Prostate gland (tissue), 2 donors: ENCODE measurements at regions not wholly inside any gene's neighbourhood (a gene's known extent, or its start where the extent isn't known, plus 50 kb on each side); places are given as distances from the start of the nearest gene placed in this dataset.
A peak's percentile ranks its signal among the peaks of the same experiment; 100 is the strongest.

ENCODE experiments used
- DNase-seq: peaks from one replicate; pipeline ENCODE4 v3.0.0-alpha.2; 2019; ENCODE audit warnings: low spot score
- H3K27ac ChIP-seq, 2 donors: fragments of 200-600 bp; sonication (generic); 2 replicates each; pipeline ENCODE4 v1.5.1; 2017 to 2019
- H3K27me3 ChIP-seq: fragments of 200-600 bp; sonication (generic); replicated peaks from 2 replicates; pipeline ENCODE4 v1.5.1; 2019; ENCODE audit not compliant: insufficient read depth
- H3K36me3 ChIP-seq, 2 donors: fragments of 200-600 bp; sonication (generic); 1 replicate in 1 of 2; 2 replicates in 1 of 2; pipeline versions ENCODE4 v1.5.1 to v1.8.1; 2017 to 2019
- H3K4me1 ChIP-seq: fragments of 200-600 bp; sonication (generic); replicated peaks from 2 replicates; pipeline ENCODE4 v1.5.1; 2019
- H3K4me3 ChIP-seq, 2 donors: fragments of 200-600 bp; sonication (generic); 2 replicates each; pipeline ENCODE4 v1.5.1; 2017 to 2019
- H3K9me3 ChIP-seq: fragments of 200-600 bp; sonication (generic); 2 replicates; pipeline ENCODE4 v1.5.1; 2017
- POLR2A ChIP-seq: fragments of 450-650 bp; IDR thresholded peaks from one replicate; pipeline ENCODE4 v1.6.1; 2016; ENCODE audit warnings: antibody characterized with exemption, mild to moderate bottlenecking
- POLR2AphosphoS5 ChIP-seq: sonication (generic); formaldehyde crosslinking; IDR thresholded peaks from one replicate; pipeline ENCODE4 v1.6.1; 2017; ENCODE audit warnings: antibody characterized with exemption
- WGBS: methylation state at CpG from one replicate; pipeline ENCODE4 v1.1.5; 2018; 5-methylcytosine and 5-hydroxymethylcytosine counted together
- intact Hi-C: fragments of 100-400 bp; cut with DNase I; formaldehyde crosslinking; loops from one replicate; pipeline ENCODE4 v1.14.2; 2022
- TF ChIP-seq, protein P1 (sequence below), 4 experiments: fragments of 200-600 bp in 2 of 4; fragments of 450-650 bp in 2 of 4; sonication (generic) in 2 of 4; IDR thresholded peaks; 1 replicate in 3 of 4; 2 replicates in 1 of 4; pipeline ENCODE4 v1.5.1; 2016 to 2019; ENCODE audit warnings: antibody characterized with exemption in 4 of 4, mild to moderate bottlenecking in 2 of 4, moderate library complexity in 2 of 4

DNA sequence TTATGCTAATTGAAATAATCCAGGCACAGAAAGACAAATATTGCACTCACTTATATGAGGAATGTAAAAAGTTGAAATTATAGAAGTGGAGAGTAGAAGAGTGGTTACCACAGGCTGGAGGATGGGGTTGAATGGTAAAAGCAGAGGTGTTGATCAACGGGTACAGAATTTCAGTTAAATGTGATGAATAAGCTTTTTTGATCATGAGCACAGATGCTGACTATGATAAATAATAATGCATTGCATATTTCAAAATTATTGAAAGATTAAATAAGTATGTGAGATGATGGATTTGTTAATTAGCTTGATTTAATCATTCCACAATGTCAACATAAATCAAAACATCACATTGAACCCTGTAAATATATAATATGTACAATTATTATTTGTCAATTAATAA, 213.1 kb downstream of the DCAF12L2 start:
- DNase-seq = no peak
- H3K9me3 ChIP-seq = no peaks in the 10 kb centered on the region
- H3K36me3 ChIP-seq = no peaks in the 10 kb centered on the region
- whole genome bisulfite sequencing = 69% methylated on average over 1 of the region's 1 CpG
- no peak overlapping the region for H3K27ac ChIP-seq
- H3K27me3 ChIP-seq = no peaks in the 10 kb centered on the region
- no peak overlapping the region for H3K4me3 ChIP-seq
- intact Hi-C loops = no loop called here
- H3K4me1 ChIP-seq = no peaks in the 10 kb centered on the region
- TF ChIP-seq, protein P1, sequence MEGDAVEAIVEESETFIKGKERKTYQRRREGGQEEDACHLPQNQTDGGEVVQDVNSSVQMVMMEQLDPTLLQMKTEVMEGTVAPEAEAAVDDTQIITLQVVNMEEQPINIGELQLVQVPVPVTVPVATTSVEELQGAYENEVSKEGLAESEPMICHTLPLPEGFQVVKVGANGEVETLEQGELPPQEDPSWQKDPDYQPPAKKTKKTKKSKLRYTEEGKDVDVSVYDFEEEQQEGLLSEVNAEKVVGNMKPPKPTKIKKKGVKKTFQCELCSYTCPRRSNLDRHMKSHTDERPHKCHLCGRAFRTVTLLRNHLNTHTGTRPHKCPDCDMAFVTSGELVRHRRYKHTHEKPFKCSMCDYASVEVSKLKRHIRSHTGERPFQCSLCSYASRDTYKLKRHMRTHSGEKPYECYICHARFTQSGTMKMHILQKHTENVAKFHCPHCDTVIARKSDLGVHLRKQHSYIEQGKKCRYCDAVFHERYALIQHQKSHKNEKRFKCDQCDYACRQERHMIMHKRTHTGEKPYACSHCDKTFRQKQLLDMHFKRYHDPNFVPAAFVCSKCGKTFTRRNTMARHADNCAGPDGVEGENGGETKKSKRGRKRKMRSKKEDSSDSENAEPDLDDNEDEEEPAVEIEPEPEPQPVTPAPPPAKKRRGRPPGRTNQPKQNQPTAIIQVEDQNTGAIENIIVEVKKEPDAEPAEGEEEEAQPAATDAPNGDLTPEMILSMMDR (IDR thresholded peaks at IDR 0.05) = no peak
- TF ChIP-seq POLR2AphosphoS5 = no peak
- TF ChIP-seq POLR2A = no peak

DNA sequence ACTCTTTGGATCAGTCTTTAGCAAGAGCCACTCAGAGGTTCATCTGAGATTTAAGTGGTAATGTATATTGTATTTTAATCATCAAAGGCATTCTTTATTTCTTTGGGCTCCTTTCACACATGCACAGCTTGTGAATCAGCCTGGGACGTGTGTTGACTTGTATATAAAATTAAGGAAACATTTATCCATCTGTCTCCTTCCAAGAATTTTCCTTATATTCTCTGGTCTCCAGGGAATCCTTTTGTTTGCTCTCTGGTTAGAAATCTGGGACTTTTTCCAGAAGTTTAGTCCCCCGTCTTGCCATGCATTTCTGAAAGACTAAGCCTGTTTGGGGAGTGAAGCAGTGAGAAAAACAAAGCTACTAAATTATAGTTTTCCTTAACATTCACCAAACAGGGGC, 212.3 kb downstream of the DCAF12L2 start:
- Histone ChIP-seq H3K27ac (no peak overlapping the region), H3K4me1 (no peaks in the 10 kb centered on the region), H3K4me3 (no peak overlapping the region), H3K27me3 (no peaks in the 10 kb centered on the region), H3K36me3 (no peaks in the 10 kb centered on the region), H3K9me3 (no peaks in the 10 kb centered on the region)
- DNase-seq = no peak
- 12% methylated on average over 2 of the region's 2 CpGs for WGBS
- TF ChIP-seq, protein P1 (IDR thresholded peaks at IDR 0.05) = no peak
- no peak for TF ChIP-seq POLR2AphosphoS5
- no peak for TF ChIP-seq POLR2A
- intact Hi-C loops = no loop called here

DNA sequence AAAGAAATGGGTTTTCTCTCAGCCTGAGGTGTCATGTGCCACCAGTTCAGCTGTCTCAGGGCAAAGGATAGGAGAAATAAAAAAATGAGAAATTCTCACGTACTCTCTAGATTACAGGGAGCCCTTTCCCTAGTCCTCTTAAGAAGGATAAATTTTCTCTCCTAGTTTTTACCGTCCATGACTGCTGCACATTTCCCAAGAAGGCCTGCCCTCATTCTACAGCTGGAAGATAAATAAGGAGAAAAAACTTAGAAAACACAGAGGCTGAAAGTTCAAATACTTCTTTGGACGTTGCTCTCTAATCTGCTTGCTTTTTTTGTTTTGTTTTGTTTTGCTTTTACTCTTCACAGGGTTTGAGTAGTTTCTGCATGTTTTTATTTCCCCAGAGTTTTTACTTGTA, 211.9 kb downstream of the DCAF12L2 start:
- DNase-seq = no peak
- H3K9me3 ChIP-seq = no peaks in the 10 kb centered on the region
- intact Hi-C loops = no loop called here
- no peak overlapping the region for H3K27ac ChIP-seq
- H3K4me1 ChIP-seq = no peaks in the 10 kb centered on the region
- TF ChIP-seq POLR2A = no peak
- TF ChIP-seq, protein P1 (IDR thresholded peaks at IDR 0.05) = no peak
- TF ChIP-seq POLR2AphosphoS5 = no peak
- H3K36me3 ChIP-seq = no peaks in the 10 kb centered on the region
- no peak overlapping the region for H3K4me3 ChIP-seq
- no peaks in the 10 kb centered on the region for H3K27me3 ChIP-seq
- WGBS = 49% methylated on average over 3 of the region's 3 CpGs

DNA sequence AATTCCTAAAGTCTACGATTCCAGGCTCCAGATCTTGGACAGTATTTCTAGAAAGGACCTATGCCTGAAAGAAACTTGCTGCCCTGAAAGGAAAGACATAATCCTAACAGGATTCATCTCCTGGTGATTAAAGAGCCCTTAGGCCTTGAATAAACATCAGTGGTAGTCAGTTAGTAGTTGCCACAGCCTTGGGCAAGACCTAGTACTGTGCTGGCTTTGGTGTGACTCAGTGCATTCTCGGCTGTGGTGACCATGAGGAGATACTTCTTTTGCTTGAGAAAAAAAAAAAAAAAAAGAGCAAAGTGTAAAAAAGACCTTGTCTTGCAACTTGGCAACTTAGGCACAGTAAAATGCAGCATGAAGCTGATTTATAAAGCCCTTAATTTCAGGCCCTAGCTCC, 188.2 kb downstream of the DCAF12L2 start:
- H3K27ac ChIP-seq = no peak overlapping the region
- no peak for DNase-seq
- intact Hi-C loops = no loop called here
- no peaks in the 10 kb centered on the region for H3K27me3 ChIP-seq
- H3K4me3 ChIP-seq = no peak overlapping the region
- WGBS = 97% methylated on average over 2 of the region's 2 CpGs
- no peaks in the 10 kb centered on the region for H3K36me3 ChIP-seq
- H3K4me1 ChIP-seq = no peaks in the 10 kb centered on the region
- H3K9me3 ChIP-seq = no peaks in the 10 kb centered on the region
- TF ChIP-seq, protein P1 (IDR thresholded peaks at IDR 0.05) = no peak

DNA sequence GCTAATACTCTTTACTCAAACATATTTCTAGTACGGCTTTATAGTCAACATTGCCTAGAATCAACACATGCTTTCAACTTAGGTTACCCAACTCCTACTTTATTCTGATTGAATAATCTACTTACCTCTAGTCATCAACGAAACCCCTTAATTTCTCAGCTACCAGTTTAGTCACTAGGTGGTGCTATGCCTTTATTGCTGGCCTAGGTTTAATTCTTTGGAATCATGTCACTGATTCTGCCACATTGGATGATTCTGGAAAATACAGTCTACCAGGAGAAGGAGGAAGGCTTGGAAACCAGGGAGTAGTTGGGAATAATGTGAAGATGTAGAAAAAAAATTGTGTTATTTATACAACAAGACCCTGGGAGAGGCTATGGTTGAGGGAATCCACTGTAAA, 167.7 kb downstream of the DCAF12L2 start:
- Histone ChIP-seq H3K36me3 (no peaks in the 10 kb centered on the region), H3K9me3 (no peaks in the 10 kb centered on the region), H3K4me1 (no peaks in the 10 kb centered on the region), H3K4me3 (no peak overlapping the region), H3K27me3 (no peaks in the 10 kb centered on the region), H3K27ac (no peak overlapping the region)
- intact Hi-C loops = no loop called here
- TF ChIP-seq, protein P1 (IDR thresholded peaks at IDR 0.05) = peak in 1 of 4 experiments; percentile 7
- TF ChIP-seq POLR2A = no peak
- no peak for DNase-seq
- WGBS = 12% methylated on average over 2 of the region's 2 CpGs
